ENCODE measurements at regions not wholly inside any gene's neighbourhood (a gene's known extent, or its start where the extent isn't known, plus 50 kb on each side); places are given as distances from the start of the nearest gene placed in this dataset.
A peak's percentile ranks its signal among the peaks of the same experiment; 100 is the strongest.

DNA sequence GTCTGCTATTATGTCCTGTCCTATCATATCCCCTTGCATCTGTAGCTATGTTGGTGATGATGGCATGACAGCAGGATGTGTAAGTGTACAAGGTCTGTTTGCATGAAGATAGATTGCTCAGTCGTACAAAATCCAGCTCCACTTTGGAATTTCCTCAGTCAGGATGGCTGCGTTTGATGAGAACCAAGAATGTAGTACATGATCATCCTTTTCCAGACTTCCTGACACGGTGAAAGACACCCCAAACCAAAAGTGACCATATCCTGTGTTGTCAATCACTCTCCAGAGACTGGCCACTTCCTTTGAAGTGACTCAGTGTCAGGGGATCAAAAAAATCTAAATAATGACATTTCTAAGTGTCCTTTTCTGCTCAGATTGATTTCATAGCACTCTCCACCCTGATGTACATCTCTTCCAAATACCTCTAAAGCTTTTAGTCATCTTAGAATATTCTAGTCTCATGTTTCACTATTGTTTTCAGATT is 213.4 kb downstream of the PLK2 start:
- Histone ChIP-seq H3K27me3 (no peaks in the 10 kb centered on the region), H3K36me3 (no peaks in the 10 kb centered on the region), H3K9me3 (no peaks in the 10 kb centered on the region), H3K4me3 (no peak overlapping the region), H3K4me1 (peaks cover 0 to 65% (median 13%) of the 10 kb centered on the region in 9 donors), H3K27ac (peak overlapping the region in 9 of 10 donors; percentile 24 to 91 (median 57))
- DNase-seq (no peak), ATAC-seq (peak in 4 of 8 donors; percentile 46 to 72 (median 57))
- 47 to 56% methylated on average over 3 of the region's 3 CpGs for WGBS, 2 donors
- intact Hi-C loops (cut with DNase I) = loop anchor here in 7 of 10 donors (5.0 to 10.0 kb wide), 6 partner anchors 59 to 211 kb away; no protein-coding TSS in a partner anchor
- TF ChIP-seq, protein P1, sequence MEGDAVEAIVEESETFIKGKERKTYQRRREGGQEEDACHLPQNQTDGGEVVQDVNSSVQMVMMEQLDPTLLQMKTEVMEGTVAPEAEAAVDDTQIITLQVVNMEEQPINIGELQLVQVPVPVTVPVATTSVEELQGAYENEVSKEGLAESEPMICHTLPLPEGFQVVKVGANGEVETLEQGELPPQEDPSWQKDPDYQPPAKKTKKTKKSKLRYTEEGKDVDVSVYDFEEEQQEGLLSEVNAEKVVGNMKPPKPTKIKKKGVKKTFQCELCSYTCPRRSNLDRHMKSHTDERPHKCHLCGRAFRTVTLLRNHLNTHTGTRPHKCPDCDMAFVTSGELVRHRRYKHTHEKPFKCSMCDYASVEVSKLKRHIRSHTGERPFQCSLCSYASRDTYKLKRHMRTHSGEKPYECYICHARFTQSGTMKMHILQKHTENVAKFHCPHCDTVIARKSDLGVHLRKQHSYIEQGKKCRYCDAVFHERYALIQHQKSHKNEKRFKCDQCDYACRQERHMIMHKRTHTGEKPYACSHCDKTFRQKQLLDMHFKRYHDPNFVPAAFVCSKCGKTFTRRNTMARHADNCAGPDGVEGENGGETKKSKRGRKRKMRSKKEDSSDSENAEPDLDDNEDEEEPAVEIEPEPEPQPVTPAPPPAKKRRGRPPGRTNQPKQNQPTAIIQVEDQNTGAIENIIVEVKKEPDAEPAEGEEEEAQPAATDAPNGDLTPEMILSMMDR (IDR thresholded peaks at IDR 0.05) = no peak

DNA sequence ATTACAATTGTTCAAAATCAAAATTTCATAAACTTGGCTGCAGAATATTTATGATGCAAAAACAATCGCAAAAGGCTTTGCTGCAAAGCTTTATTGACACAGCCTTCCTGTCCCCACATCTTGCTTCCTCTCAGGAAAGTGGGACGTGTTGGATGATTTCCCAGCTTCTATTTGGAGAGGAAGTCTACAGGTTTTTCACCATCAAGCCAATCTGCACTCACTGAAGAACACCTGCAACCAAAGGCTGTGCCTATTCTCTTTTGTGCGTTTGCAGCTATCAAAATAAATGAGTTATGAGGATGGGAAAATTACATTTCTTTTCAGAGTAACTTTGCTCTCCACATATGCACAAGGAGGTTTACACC is 214.4 kb downstream of the PLK2 start:
- Histone ChIP-seq H3K36me3 (no peaks in the 10 kb centered on the region), H3K4me1 (peaks cover 0 to 71% (median 16%) of the 10 kb centered on the region in 9 donors), H3K27me3 (no peaks in the 10 kb centered on the region), H3K9me3 (no peaks in the 10 kb centered on the region), H3K4me3 (peak overlapping the region in 2 of 10 donors; percentile 9 to 13), H3K27ac (peak overlapping the region in 9 of 10 donors; percentile 24 to 91 (median 72))
- 48 to 58% methylated on average over 3 of the region's 3 CpGs for WGBS, 2 donors
- ATAC-seq = peak in 7 of 8 donors; percentile 45 to 84 (median 70)
- intact Hi-C loops (cut with DNase I) = loop anchor here in 7 of 10 donors (5.0 to 10.0 kb wide), 6 partner anchors 58 to 212 kb away; no protein-coding TSS in a partner anchor
- peak in 1 of 2 donors; percentile 69 for DNase-seq
- TF ChIP-seq, protein P1 (IDR thresholded peaks at IDR 0.05) = no peak

DNA sequence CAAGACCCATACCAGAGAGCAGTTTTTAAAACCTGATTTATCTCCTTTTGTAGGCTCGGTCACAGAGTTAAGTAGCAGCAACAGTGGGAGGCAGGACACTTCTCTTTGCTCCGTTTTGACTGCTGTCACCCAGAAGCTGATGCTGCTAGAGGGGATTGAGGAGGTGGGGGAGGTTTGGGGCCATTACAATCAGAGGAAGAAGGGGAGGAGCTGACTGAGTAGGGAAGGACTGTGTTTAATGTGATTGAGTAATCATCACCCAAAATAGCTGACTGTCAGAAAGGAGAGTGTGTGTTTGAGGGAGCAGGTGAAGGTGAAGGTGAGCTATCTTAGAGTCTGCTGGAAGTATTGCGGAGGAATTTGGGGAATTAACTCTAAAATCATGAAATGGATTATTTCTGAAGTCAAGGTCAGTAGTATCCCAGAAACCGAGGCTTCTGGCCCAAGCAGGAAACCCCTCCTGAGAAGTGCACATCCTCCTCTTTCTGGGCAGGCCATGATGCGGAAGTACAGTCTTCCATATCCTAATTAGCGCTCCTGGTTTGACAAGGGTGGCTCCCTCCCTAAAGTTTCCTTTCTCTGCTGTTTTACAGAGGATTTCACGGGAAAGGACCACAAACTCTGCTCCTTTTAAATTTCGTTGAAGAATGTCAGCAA is 214.9 kb downstream of the PLK2 start:
- intact Hi-C loops (cut with DNase I) = loop anchor here in 7 of 10 donors (5.0 to 10.0 kb wide), 6 partner anchors 58 to 212 kb away; no protein-coding TSS in a partner anchor
- TF ChIP-seq, protein P1 (IDR thresholded peaks at IDR 0.05) = no peak

DNA sequence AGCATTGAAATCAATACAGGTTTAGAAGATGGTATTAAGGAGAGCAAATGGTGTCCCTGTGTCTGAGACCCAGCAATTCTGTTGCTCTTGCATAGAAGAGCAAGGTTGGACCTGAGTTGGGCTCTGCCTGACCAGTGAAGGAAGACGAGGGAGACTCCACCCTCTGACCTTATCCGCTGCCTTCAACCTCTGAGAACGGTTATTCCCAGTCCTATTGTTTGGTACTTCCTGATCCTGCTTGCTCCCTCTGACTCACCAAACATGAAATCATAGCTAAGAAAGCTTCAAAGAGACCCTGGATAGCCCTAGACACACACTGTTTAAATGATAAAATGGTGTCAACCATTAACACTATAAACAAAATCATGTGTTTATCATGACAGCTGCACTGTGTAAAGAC is 218.5 kb downstream of the PLK2 start:
- Histone ChIP-seq H3K9me3 (no peaks in the 10 kb centered on the region), H3K4me1 (peaks cover 0 to 55% (median 8%) of the 10 kb centered on the region in 9 donors), H3K27ac (peak overlapping the region; percentile 3 to 91 (median 66)), H3K36me3 (no peaks in the 10 kb centered on the region), H3K4me3 (no peak overlapping the region), H3K27me3 (no peaks in the 10 kb centered on the region)
- 60 to 72% methylated on average over 3 of the region's 3 CpGs for WGBS, 2 donors
- peak; percentile 76 to 92 (median 89) for ATAC-seq
- intact Hi-C loops (cut with DNase I) = loop anchor here in 5 of 10 donors (5.0 to 10.0 kb wide), 4 partner anchors 57 to 213 kb away; no protein-coding TSS in a partner anchor
- peak; percentile 11 to 70 for DNase-seq
- TF ChIP-seq, protein P1 (IDR thresholded peaks at IDR 0.05) = no peak

More for the DNA sequence above, 214.9 kb downstream of the PLK2 start:
- Histone ChIP-seq H3K27me3 (no peaks in the 10 kb centered on the region), H3K4me1 (peaks cover 0 to 75% (median 17%) of the 10 kb centered on the region in 9 donors), H3K27ac (peak overlapping the region; percentile 21 to 91 (median 70)), H3K4me3 (peak overlapping the region in 3 of 10 donors; percentile 1 to 13 (median 9)), H3K36me3 (no peaks in the 10 kb centered on the region), H3K9me3 (no peaks in the 10 kb centered on the region)
- peak; percentile 26 to 84 (median 74) for ATAC-seq
- DNase-seq = peak in 1 of 2 donors; percentile 57
- WGBS, 2 donors = 56 to 68% methylated on average over 8 of the region's 8 CpGs
